ENCODE measurements at regions not wholly inside any gene's neighbourhood (a gene's known extent, or its start where the extent isn't known, plus 50 kb on each side); places are given as distances from the start of the nearest gene placed in this dataset.

DNA sequence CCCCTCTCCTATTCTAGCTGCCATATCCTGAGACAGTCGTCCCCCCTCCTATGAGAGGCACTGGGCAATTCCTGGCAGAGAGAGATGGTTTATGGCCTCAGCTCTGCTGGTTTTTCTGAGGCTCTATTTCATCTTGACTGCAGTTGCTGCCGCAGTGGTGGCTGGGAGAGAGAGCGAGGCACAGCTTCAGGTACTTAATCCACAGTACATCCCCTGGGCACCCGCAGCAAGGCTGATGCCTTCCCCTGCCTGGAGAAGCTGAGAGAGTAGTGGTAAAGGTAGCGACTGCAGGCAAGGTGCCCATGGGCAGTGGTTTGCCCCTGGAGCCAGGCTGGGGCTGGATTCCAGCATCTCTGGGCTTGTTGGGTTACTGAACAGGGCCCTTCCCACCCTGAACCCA lies 324.7 kb downstream of the RPS24 start:
- Histone ChIP-seq H3K4me3 (no peak overlapping the region), H3K36me3 (no peaks in the 10 kb centered on the region), H3K27me3 (no peaks in the 10 kb centered on the region), H3K9me3 (no peaks in the 10 kb centered on the region), H3K4me1 (ENCODE audit: insufficient read depth) (no peaks in the 10 kb centered on the region), H3K27ac (no peak overlapping the region)
- intact Hi-C loops (cut with DNase I), result no loop called here
- 94 to 97% (median 95%) methylated on average over 5 of the region's 5 CpGs for WGBS, 3 donors
- DNase-seq, result no peak
- no peak for TF ChIP-seq EP300 (IDR thresholded peaks at IDR 0.05)
- TF ChIP-seq, protein P1, sequence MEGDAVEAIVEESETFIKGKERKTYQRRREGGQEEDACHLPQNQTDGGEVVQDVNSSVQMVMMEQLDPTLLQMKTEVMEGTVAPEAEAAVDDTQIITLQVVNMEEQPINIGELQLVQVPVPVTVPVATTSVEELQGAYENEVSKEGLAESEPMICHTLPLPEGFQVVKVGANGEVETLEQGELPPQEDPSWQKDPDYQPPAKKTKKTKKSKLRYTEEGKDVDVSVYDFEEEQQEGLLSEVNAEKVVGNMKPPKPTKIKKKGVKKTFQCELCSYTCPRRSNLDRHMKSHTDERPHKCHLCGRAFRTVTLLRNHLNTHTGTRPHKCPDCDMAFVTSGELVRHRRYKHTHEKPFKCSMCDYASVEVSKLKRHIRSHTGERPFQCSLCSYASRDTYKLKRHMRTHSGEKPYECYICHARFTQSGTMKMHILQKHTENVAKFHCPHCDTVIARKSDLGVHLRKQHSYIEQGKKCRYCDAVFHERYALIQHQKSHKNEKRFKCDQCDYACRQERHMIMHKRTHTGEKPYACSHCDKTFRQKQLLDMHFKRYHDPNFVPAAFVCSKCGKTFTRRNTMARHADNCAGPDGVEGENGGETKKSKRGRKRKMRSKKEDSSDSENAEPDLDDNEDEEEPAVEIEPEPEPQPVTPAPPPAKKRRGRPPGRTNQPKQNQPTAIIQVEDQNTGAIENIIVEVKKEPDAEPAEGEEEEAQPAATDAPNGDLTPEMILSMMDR (IDR thresholded peaks at IDR 0.05), result no peak
- TF ChIP-seq POLR2A (IDR thresholded peaks at IDR 0.05), result no peak

DNA sequence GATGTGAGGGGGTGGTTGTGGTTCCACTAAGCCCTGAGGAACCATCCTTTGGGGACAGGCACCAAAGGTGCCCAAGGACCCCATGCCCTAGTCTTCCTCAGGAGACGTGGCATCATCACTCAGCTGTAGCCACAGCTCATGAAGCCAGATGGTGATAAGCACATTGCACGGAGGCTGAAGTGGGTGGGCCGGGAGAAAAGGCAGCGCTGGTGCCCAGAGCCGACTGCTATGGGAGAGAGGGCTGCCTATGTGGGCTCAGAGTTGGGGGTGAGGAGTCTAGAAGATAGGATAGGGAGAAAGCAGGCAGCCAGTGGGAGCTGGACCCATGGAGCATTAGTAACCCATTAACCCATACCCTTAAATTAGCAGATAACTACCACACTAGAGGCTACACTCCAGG lies 325.3 kb downstream of the RPS24 start:
- Histone ChIP-seq H3K4me1 (ENCODE audit: insufficient read depth) (no peaks in the 10 kb centered on the region), H3K4me3 (no peak overlapping the region), H3K36me3 (no peaks in the 10 kb centered on the region), H3K27me3 (no peaks in the 10 kb centered on the region), H3K27ac (no peak overlapping the region), H3K9me3 (no peaks in the 10 kb centered on the region)
- TF ChIP-seq EP300 (IDR thresholded peaks at IDR 0.05), result no peak
- TF ChIP-seq, protein P1 (IDR thresholded peaks at IDR 0.05), result no peak
- TF ChIP-seq POLR2A (IDR thresholded peaks at IDR 0.05), result no peak
- no peak for DNase-seq
- WGBS, 3 donors, result 90 to 98% (median 95%) methylated on average over 5 of the region's 5 CpGs
- intact Hi-C loops (cut with DNase I), result no loop called here

DNA sequence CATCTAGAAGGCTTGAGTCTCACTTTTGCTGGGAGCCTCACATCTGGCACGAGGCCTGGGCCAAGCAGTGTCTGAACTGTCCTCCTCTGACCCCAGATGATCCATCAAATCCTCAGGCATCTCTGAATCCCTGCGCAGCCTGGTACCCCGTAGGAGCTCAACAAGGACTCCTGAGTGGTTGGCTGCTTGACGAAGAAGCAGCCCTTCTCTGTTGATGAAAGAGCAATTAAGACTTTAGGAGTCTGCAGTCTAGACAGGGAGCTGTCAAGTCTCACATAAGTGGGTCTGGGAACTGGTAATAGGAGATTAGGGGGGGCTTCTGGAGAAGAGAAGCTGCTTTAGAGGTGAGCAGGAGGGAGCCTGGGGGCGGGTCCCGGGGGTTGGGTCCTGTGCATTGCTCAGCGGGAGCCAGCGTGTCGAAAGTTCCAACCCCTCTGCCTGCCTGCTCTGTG lies 326.0 kb downstream of the RPS24 start:
- intact Hi-C loops (cut with DNase I), result no loop called here
- Histone ChIP-seq H3K9me3 (no peaks in the 10 kb centered on the region), H3K27me3 (no peaks in the 10 kb centered on the region), H3K27ac (no peak overlapping the region), H3K36me3 (no peaks in the 10 kb centered on the region), H3K4me1 (ENCODE audit: insufficient read depth) (no peaks in the 10 kb centered on the region), H3K4me3 (no peak overlapping the region)
- TF ChIP-seq POLR2A (IDR thresholded peaks at IDR 0.05), result no peak
- TF ChIP-seq, protein P1 (IDR thresholded peaks at IDR 0.05), result no peak
- no peak for TF ChIP-seq EP300 (IDR thresholded peaks at IDR 0.05)
- 40 to 56% (median 52%) methylated on average over 9 of the region's 9 CpGs for WGBS, 3 donors
- DNase-seq, result no peak

DNA sequence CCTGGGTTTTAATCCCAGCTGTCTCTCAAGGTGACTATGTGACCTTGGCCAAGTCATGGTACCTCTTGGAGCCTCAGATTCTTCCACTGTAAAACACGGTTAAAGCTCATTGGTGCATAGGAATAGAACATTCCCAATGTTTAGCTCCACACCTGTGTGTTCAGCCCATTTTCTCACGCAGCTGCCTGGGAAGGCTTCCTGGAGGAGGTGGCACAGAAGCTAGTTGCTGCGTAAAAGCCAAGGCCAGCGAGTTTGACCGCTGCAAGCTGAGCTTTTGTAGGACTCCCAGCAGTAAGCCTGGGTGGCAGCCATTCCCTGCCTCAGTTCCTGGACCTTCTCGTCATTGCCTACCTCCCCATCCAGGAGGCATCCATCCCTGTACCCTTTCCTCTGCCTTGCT lies 326.6 kb downstream of the RPS24 start:
- H3K27me3 ChIP-seq, result no peaks in the 10 kb centered on the region
- TF ChIP-seq, protein P1 (IDR thresholded peaks at IDR 0.05), result no peak
- no peak for TF ChIP-seq POLR2A (IDR thresholded peaks at IDR 0.05)
- no peak for TF ChIP-seq EP300 (IDR thresholded peaks at IDR 0.05)
- H3K4me1 ChIP-seq (ENCODE audit: insufficient read depth), result no peaks in the 10 kb centered on the region
- WGBS, 3 donors, result 82 to 93% (median 88%) methylated on average over 6 of the region's 6 CpGs
- intact Hi-C loops (cut with DNase I), result no loop called here
- H3K36me3 ChIP-seq, result no peaks in the 10 kb centered on the region
- H3K9me3 ChIP-seq, result no peaks in the 10 kb centered on the region
- no peak overlapping the region for H3K4me3 ChIP-seq
- no peak for DNase-seq
- no peak overlapping the region for H3K27ac ChIP-seq

DNA sequence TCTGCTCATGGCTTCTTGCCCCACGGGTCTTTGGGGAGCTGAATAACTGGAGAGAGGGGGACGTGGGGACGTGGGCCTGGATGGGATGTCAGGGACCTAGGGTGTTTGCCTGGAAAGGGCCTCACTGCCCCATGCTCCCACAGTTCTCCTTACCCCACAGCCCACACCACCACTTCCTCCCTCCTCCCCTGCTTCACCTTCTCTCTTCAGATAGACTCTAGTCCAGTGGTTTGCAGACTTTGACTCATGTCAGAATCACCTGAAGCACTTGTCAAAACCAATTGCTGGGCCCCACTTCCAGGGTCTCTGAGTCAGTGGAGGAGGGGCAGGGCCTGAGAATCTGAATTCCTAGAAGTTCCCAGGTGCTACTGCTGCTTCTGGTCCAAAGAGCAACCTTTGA lies 327.4 kb downstream of the RPS24 start:
- Histone ChIP-seq H3K27me3 (no peaks in the 10 kb centered on the region), H3K4me3 (no peak overlapping the region), H3K36me3 (no peaks in the 10 kb centered on the region), H3K27ac (no peak overlapping the region), H3K4me1 (ENCODE audit: insufficient read depth) (no peaks in the 10 kb centered on the region), H3K9me3 (no peaks in the 10 kb centered on the region)
- intact Hi-C loops (cut with DNase I), result no loop called here
- TF ChIP-seq EP300 (IDR thresholded peaks at IDR 0.05) (no peak), POLR2A (IDR thresholded peaks at IDR 0.05) (no peak)
- TF ChIP-seq, protein P1 (IDR thresholded peaks at IDR 0.05), result no peak
- DNase-seq, result no peak
- 90 to 95% (median 93%) methylated on average over 3 of the region's 3 CpGs for WGBS, 3 donors
